ENCODE measurements at regions not wholly inside any gene's neighbourhood (a gene's known extent, or its start where the extent isn't known, plus 50 kb on each side); places are given as distances from the start of the nearest gene placed in this dataset.

- Histone ChIP-seq H3K36me3 (no peaks in the 10 kb centered on the region), H3K27ac (no peak overlapping the region), H3K4me3 (no peak overlapping the region), H3K27me3 (no peaks in the 10 kb centered on the region), H3K9me3 (no peaks in the 10 kb centered on the region), H3K4me1 (no peaks in the 10 kb centered on the region)
- DNase-seq: no peak
- intact Hi-C loops (cut with DNase I; ENCODE audit: low total_unique reads): no loop called here
- TF ChIP-seq CTCF (IDR thresholded peaks at IDR 0.05): no peak
- no peak for TF ChIP-seq POLR2A (IDR thresholded peaks at IDR 0.05)
Measured at GRCh38 chr1:199641531-199641930, 386.0 kb upstream of the NR5A2 start.

GRCh38 chr1:199644912-199645311 lies 382.6 kb upstream of the NR5A2 start:
- Histone ChIP-seq H3K4me1 (no peaks in the 10 kb centered on the region), H3K27me3 (no peaks in the 10 kb centered on the region), H3K36me3 (no peaks in the 10 kb centered on the region), H3K27ac (no peak overlapping the region), H3K4me3 (no peak overlapping the region), H3K9me3 (no peaks in the 10 kb centered on the region)
- TF ChIP-seq POLR2A (IDR thresholded peaks at IDR 0.05) (no peak), CTCF (IDR thresholded peaks at IDR 0.05) (no peak)
- no peak for DNase-seq
- intact Hi-C loops (cut with DNase I; ENCODE audit: low total_unique reads): no loop called here

DNA sequence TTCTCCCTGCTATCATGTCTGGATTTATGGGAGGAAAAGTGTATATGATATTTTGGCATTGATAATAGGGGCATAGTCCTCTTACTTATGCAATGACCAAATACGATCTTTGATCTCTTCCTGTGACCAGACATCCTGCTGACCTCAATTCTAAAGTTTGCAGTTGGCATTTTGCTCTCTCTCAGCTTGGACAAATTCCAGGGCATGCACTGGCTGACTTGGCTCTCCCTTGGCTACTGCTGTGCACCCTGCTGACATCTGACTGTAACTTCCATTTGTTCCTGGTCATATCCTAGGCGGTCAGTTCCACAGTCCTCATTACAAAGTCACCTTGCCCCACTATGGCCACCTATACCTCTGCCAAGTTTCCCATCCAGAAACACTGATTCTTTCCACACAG lies 380.7 kb upstream of the NR5A2 start:
- H3K27me3 ChIP-seq: no peaks in the 10 kb centered on the region
- H3K36me3 ChIP-seq: no peaks in the 10 kb centered on the region
- no peak overlapping the region for H3K27ac ChIP-seq
- TF ChIP-seq POLR2A (IDR thresholded peaks at IDR 0.05): no peak
- no peak for TF ChIP-seq CTCF (IDR thresholded peaks at IDR 0.05)
- DNase-seq: no peak
- no peaks in the 10 kb centered on the region for H3K4me1 ChIP-seq
- no peak overlapping the region for H3K4me3 ChIP-seq
- intact Hi-C loops (cut with DNase I; ENCODE audit: low total_unique reads): no loop called here
- H3K9me3 ChIP-seq: no peaks in the 10 kb centered on the region

DNA sequence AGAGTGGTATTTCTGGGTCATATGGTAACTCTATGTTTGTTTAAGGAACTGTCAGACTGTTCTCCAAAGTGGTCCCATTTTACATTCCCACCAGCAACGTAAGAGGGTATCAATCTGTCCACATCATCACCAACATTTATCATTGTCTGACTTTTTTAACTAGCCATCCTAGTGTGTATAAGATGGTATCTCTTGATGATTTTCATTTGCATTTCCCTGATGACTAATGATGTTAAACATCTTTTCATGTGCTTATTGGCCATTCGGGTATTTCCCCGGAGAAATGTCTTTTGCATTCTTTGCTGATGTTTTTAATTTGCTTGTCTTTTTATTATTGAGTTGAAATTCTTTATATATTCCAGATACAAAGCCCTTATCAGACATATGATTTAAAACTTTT lies 370.1 kb upstream of the NR5A2 start:
- intact Hi-C loops (cut with DNase I; ENCODE audit: low total_unique reads): no loop called here
- H3K36me3 ChIP-seq: no peaks in the 10 kb centered on the region
- DNase-seq: no peak
- H3K4me1 ChIP-seq: no peaks in the 10 kb centered on the region
- TF ChIP-seq POLR2A (IDR thresholded peaks at IDR 0.05): no peak
- no peak for TF ChIP-seq CTCF (IDR thresholded peaks at IDR 0.05)
- no peak overlapping the region for H3K27ac ChIP-seq
- no peaks in the 10 kb centered on the region for H3K9me3 ChIP-seq
- H3K27me3 ChIP-seq: no peaks in the 10 kb centered on the region
- no peak overlapping the region for H3K4me3 ChIP-seq

- no peaks in the 10 kb centered on the region for H3K9me3 ChIP-seq
- H3K27ac ChIP-seq: no peak overlapping the region
- no peaks in the 10 kb centered on the region for H3K36me3 ChIP-seq
- TF ChIP-seq POLR2A (IDR thresholded peaks at IDR 0.05): no peak
- TF ChIP-seq CTCF (IDR thresholded peaks at IDR 0.05): no peak
- no peak for DNase-seq
- intact Hi-C loops (cut with DNase I; ENCODE audit: low total_unique reads): no loop called here
- no peaks in the 10 kb centered on the region for H3K4me1 ChIP-seq
- no peaks in the 10 kb centered on the region for H3K27me3 ChIP-seq
- no peak overlapping the region for H3K4me3 ChIP-seq
Measured at GRCh38 chr1:199660071-199660470, 367.4 kb upstream of the NR5A2 start.
